ENCODE measurements at regions not wholly inside any gene's neighbourhood (a gene's known extent, or its start where the extent isn't known, plus 50 kb on each side); places are given as distances from the start of the nearest gene placed in this dataset.

- TF ChIP-seq BHLHE40 (IDR thresholded peaks at IDR 0.05; ENCODE audit: low read depth, low read length) (no peak), NFE2L2 (IDR thresholded peaks at IDR 0.05; ENCODE audit: low read depth, low read length) (no peak)
These were observed 152.2 kb upstream of the BMP4 start (continued) for GRCh38 chr14:54108481-54109471.

DNA sequence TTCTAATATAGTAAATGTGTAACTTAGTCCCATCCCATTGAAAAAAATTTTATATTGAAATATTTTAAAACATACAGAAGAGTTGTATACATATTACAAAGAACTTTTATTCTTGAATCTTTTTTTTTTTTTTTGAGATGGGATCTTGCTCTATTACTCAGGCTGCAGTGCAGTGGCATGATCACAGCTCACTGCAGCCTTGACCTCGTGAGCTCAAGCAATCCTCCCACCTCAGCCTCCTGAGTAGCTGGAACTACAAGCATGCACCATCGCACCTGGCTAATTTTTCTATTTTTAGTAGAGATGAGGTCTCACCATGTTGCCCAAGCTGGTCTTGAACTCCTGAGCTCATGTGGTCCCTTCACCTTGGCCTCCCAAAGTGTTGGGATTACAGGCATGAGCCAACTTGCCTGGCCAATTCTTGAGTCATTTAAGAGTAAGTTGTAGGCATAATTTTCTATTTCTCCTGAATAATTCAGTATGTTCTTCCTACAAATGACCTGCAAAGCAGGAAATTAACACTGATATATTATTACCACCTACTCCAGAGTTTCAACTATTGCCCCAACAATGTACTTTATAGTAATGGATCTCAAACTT, 153.0 kb upstream of the BMP4 start:
- Histone ChIP-seq H3K23ac (ENCODE audit: low read depth, low read length) (no peak overlapping the region), H3K56ac (ENCODE audit: extremely low read depth, insufficient read depth, low read length) (no peak overlapping the region), H4K20me1 (ENCODE audit: insufficient read depth, low read length) (peaks cover 3% of the 10 kb centered on the region; the same call in 1 of the 2 replicates), H3K9me3 (ENCODE audit: control insufficient read depth, insufficient read depth, low read length) (no peaks in the 10 kb centered on the region), H3K14ac (replicated peaks; ENCODE audit: low read depth, low read length) (no peak overlapping the region), H2BK120ac (ENCODE audit: low read depth, low read length) (no peak overlapping the region; the same call in 1 of the 2 replicates), H3K9me1 (ENCODE audit: insufficient read depth, low read length) (no peaks in the 10 kb centered on the region), H3K9ac (ENCODE audit: low read depth, low read length) (no peak overlapping the region), H3K36me3 (ENCODE audit: control insufficient read depth, insufficient read depth, low read length) (no peaks in the 10 kb centered on the region), H3K27me3 (ENCODE audit: control insufficient read depth, insufficient read depth, low read length) (no peaks in the 10 kb centered on the region; the same call in 1 of the 2 replicates), H4K91ac (ENCODE audit: insufficient read depth, low read depth, low read length) (no peak overlapping the region), H4K8ac (ENCODE audit: low read depth in 2 of 2, low read length in 2 of 2) (no peak overlapping the region), H3K4me1 (ENCODE audit: control insufficient read depth, insufficient read depth, low read length) (peaks cover 6% of the 10 kb centered on the region), H3K27ac (ENCODE audit: insufficient read depth, low read length) (no peak overlapping the region), H2BK5ac (ENCODE audit: low read depth, low read length, poor library complexity, severe bottlenecking) (no peak overlapping the region), H3K4ac (ENCODE audit: low read depth, low read length) (peak overlapping the region; percentile 21; the same call in 1 of the 2 replicates), H3K4me3 (ENCODE audit: insufficient read depth, low read depth, low read length) (no peak overlapping the region), H2AK5ac (ENCODE audit: low read depth, low read length) (no peak overlapping the region), H3K79me1 (ENCODE audit: low read depth in 1 of 2, low read length in 2 of 2) (no peaks in the 10 kb centered on the region), H2AK9ac (replicated peaks; ENCODE audit: low read depth, low read length, poor library complexity) (no peak overlapping the region), H4K5ac (ENCODE audit: low read depth, low read length) (no peak overlapping the region), H3K18ac (ENCODE audit: low read depth, low read length) (no peak overlapping the region), H3K4me2 (ENCODE audit: low read depth, low read length) (no peak overlapping the region), H2BK20ac (ENCODE audit: low read depth, low read length) (no peak overlapping the region; the same call in 1 of the 2 replicates), H2AFZ (replicated peaks; ENCODE audit: low read length, poor library complexity) (no peak overlapping the region), H2BK15ac (ENCODE audit: low read depth, low read length) (no peak overlapping the region)
- intact Hi-C loops (cut with micrococcal nuclease) = loop anchor here (2.0 kb wide), 2 partner anchors 23 to 153 kb away; partner anchors contain the start of gene BMP4
- WGBS, 2 experiments (ENCODE audit: extremely low coverage in 2 of 2, insufficient read length in 1 of 2) = 86% methylated on average over 1 of the region's 2 CpGs; no CpG with 5 or more reads in 1 of the 2 experiments
- ChIA-PET CTCF (no interaction called here), POLR2A (ENCODE audit: unreplicated experiment) (no interaction called here)
- BruUV-seq (replicated peaks) = no TSS peak
- no peak for ATAC-seq (ENCODE audit: low read depth)
- in situ Hi-C loops (cut with MboI; ENCODE audit: low sequenced_read_pairs) = no loop called here
- no peak for TF ChIP-seq MAFK (IDR thresholded peaks at IDR 0.05; ENCODE audit: low read depth, low read length)
- no peak for TF ChIP-seq CHD1 (IDR thresholded peaks at IDR 0.05; ENCODE audit: low read depth, low read length)
- no peak for TF ChIP-seq SMC3 (IDR thresholded peaks at IDR 0.05; ENCODE audit: low read depth, low read length)
- TF ChIP-seq, protein P1, sequence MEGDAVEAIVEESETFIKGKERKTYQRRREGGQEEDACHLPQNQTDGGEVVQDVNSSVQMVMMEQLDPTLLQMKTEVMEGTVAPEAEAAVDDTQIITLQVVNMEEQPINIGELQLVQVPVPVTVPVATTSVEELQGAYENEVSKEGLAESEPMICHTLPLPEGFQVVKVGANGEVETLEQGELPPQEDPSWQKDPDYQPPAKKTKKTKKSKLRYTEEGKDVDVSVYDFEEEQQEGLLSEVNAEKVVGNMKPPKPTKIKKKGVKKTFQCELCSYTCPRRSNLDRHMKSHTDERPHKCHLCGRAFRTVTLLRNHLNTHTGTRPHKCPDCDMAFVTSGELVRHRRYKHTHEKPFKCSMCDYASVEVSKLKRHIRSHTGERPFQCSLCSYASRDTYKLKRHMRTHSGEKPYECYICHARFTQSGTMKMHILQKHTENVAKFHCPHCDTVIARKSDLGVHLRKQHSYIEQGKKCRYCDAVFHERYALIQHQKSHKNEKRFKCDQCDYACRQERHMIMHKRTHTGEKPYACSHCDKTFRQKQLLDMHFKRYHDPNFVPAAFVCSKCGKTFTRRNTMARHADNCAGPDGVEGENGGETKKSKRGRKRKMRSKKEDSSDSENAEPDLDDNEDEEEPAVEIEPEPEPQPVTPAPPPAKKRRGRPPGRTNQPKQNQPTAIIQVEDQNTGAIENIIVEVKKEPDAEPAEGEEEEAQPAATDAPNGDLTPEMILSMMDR (conservative IDR thresholded peaks at IDR 0.05; ENCODE audit: low read depth, low read length) = no peak
- TF ChIP-seq, protein P2, sequence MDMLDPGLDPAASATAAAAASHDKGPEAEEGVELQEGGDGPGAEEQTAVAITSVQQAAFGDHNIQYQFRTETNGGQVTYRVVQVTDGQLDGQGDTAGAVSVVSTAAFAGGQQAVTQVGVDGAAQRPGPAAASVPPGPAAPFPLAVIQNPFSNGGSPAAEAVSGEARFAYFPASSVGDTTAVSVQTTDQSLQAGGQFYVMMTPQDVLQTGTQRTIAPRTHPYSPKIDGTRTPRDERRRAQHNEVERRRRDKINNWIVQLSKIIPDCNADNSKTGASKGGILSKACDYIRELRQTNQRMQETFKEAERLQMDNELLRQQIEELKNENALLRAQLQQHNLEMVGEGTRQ (IDR thresholded peaks at IDR 0.05; ENCODE audit: low read depth, low read length) = no peak
- TF ChIP-seq ELK1 (IDR thresholded peaks at IDR 0.05; ENCODE audit: borderline replicate concordance, low read depth, low read length) = no peak
- no peak for TF ChIP-seq RFX5 (IDR thresholded peaks at IDR 0.05; ENCODE audit: low read depth, low read length)
- TF ChIP-seq MXI1 (IDR thresholded peaks at IDR 0.05; ENCODE audit: borderline replicate concordance, low read depth, low read length) = no peak
- no peak for DNase-seq
- dilution Hi-C loops (cut with HindIII; ENCODE audit: low sequenced_read_pairs, unreplicated experiment) = no loop called here
